NCI-H1092 (cell line): ENCODE measurements at regions not wholly inside any gene's neighbourhood (a gene's known extent, or its start where the extent isn't known, plus 50 kb on each side); places are given as distances from the start of the nearest gene placed in this dataset.

Experiments
- DNase-seq: peaks from one replicate; lab custom pipeline; 2025; lab: John Stamatoyannopoulos, UW

GRCh38 chr5:74576941-74577456 is 63.5 kb downstream of the ENC1 start:
- DNase-seq: no peak

- DNase-seq: no peak
Measured at GRCh38 chr5:74575741-74576538, 64.6 kb downstream of the ENC1 start.

- no peak for DNase-seq
Measured at GRCh38 chr5:74570250-74570649, 70.3 kb downstream of the ENC1 start.

GRCh38 chr5:74567411-74567995 is 73.0 kb downstream of the ENC1 start:
- DNase-seq: no peak

DNA sequence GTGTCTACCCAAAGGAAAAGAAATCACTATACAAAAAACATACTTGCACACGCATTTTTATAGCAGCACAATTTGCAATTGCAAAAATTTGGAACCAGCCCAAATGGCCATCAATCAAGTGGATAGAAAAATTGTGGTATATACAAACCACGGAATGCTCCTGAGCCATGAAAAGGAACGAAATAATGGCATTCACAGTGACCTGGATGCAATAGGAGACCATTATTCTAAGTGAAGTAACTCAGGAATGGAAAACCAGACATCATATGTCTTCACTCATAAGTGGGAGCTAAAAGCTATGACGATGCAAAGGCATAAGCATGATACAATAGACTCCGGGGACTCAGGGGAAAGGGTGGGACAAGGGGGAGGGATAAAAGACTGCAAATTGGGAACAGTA is 78.4 kb downstream of the ENC1 start:
- no peak for DNase-seq

- DNase-seq: no peak
Measured at GRCh38 chr5:74560245-74560644, 80.3 kb downstream of the ENC1 start.

- no peak for DNase-seq
Measured at GRCh38 chr5:74556631-74557595, 83.6 kb downstream of the ENC1 start.

GRCh38 chr5:74556006-74556405 is 84.5 kb downstream of the ENC1 start:
- DNase-seq: no peak

DNA sequence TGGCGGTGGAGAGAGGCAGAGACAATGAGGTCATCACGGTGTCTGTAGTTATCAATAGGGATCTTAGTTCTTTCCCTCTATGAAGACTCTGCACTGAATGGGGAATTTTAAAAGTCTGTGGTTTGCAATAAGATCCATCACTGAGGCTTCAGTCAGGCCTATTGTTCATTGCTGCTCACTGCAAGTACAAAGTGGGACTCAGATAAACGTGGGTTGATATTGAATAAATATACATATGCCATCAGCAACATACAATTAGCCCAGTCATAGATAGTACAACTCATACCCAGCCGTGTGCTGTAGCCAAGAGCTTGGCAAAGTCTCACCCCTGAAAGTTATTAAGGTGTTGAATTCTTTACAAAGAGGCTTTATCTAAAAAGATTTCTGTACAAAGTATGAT is 88.4 kb downstream of the ENC1 start:
- no peak for DNase-seq

- no peak for DNase-seq
Measured at GRCh38 chr5:74550927-74551326, 89.6 kb downstream of the ENC1 start.

GRCh38 chr5:74549384-74549783 is 91.1 kb downstream of the ENC1 start:
- no peak for DNase-seq

- no peak for DNase-seq
Measured at GRCh38 chr5:74546796-74547195, 93.7 kb downstream of the ENC1 start.

- no peak for DNase-seq
Measured at GRCh38 chr5:74544811-74545210, 95.7 kb downstream of the ENC1 start.

DNA sequence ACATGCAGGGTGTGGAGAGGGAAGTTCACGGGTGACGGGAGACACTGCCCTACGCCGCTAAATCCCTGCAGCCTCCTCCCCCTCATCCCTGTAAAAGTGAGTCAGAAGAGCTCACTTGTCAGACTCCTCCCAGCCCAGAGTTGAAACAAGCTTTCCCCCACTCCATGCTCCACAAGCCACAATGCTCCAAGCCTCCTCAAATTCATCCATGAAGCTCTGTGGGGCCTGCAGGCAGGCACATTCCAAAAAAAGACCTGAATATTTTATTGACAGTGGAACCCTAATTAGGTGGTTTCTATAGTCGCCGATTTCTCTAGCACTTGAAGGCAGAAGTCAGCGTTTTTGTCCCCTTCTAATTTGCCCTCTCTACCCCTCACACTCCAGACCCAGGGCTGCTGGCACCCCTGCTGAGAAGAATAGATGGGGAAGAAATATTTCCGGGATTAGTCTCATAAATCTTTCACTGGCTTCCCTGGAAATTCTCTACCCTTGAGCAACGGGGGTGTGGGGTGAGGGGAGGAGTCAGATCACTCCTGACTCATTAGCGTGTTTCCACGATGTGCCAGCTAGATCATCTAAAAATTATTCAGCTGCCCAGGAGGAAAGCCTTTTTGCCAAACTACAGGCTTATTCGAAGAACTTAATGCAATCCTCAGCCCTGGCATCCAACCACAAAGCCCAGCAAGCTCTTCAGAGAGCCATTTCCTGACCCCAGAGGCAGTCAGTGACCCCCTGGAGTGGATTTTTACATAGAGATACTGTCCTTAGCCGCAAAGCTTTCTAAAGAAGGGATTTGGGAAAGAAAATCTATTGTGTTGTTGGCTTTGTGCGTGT is 97.1 kb downstream of the ENC1 start:
- DNase-seq: peak; percentile 3

DNA sequence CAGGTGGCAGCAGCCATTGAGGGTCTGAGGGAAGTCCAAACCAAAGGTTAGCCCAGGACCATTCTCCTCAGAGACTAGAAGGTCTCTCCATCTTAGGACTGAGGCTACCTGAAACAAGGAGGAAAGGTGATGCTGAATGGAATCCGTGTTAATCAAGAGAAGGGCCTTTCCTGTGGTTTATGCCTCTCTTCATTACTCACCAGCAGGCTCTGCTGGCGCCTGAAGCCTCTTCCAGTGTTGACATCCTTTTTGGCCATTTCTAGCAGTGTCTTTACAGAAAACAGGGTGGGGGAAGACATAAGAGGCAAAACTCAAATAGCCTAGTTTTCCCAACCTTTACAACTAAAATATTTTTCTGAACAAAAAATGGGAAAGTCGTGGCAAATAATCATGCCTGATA is 98.0 kb downstream of the ENC1 start:
- no peak for DNase-seq

DNA sequence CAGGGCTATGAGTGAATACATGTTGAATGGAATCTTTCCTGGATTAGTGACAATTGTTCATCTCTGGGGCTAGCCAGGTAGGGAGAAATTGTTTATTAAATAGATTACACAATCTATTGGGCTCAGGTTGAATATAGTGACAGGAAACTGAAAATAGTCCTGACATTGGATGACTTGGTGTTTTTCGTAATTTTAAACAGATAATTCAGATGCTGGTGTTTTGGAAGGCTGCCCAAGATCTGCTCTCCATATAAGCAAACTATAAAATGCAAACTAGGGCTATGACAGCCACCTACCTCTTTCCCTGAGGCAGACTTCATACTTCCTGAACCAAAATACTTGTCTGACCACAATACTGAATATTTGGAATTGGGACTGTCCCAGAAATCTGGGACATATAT is 99.1 kb downstream of the ENC1 start:
- no peak for DNase-seq

DNA sequence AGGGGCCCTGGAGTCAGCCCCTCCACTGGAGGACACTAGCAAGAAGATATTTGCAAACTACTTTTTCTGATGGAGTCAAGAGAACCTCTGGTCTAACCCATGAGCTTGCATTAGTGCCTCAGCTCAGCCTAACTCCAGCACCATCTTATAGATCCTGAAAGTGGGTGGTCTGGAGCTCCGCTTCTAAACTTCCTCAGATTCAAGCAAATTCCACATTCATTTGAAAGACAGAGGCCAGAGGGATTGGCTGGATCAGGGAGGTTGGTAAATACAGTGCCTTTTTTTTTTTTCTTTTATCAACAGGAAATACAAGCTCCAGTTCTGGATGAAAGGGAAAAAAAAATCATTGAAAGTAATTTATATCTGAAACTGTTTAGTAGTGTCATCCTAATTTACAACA is 99.9 kb downstream of the ENC1 start:
- DNase-seq: no peak

- no peak for DNase-seq
Measured at GRCh38 chr5:74539986-74540385, 100.5 kb downstream of the ENC1 start.

DNA sequence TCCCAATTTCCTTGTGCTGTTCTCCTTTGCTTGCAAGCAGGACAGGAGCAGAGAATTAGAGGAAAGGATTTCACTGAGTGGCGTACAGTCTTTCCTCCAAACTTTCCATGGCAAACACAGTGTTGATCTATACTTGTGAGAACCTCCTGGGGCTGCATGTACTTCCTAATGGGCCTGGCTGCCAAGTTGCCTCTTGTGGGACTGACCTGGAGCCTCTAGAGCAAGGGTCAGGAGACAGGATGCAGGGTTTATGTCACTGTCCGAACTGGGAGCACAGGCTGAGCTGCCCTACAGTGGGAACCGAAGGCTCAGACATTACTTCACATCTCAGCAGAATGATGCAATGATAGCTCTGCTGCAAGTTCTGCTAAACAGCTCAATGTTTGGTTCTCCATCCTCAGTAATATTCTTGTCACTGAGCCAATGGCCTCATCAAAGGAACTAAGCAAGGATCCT is 102.3 kb downstream of the ENC1 start:
- no peak for DNase-seq

DNA sequence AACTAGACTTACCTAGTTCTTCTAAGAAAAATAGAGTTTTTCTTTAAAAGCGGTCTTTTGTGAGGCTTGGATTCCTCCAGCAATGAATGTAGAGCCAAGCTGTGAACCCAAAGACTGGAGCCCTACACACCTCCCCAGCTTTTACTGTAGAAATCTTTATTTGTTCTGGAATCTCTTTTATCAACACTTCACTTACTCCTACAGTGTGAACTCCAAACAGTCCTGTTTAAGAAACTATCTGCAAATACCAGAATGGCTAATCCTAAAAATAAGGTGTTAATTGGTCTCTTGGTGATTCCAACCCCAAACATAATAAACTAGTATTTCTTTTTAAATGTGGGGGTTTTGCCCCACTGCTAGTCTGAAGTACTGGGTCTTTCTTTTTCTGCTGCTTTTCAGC is 103.9 kb downstream of the ENC1 start:
- no peak for DNase-seq

DNA sequence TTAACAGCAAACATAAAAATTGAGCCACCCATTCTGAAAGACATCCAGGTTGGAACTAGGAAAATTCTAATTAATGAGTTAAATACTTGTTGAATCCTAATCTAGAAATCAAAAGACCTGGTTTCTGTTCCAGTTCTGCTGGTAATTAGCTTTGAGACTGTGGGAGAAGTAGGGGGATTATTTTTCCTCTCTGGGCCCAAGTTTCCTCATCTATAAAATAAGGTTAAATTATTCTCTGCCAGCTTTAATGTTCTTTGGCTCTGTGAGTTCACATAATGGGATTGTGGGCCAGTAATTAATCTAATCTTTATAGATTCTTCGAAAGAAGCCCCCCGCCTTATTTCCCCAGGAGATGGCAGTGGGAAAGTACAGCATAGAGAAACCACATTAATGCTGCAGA is 104.6 kb downstream of the ENC1 start:
- no peak for DNase-seq
